ENCODE measurements at regions not wholly inside any gene's neighbourhood (a gene's known extent, or its start where the extent isn't known, plus 50 kb on each side); places are given as distances from the start of the nearest gene placed in this dataset.
A peak's percentile ranks its signal among the peaks of the same experiment; 100 is the strongest.

GRCh38 chr15:66982250-66982649 is 83.2 kb upstream of the SMAD3 start:
- Histone ChIP-seq H3T11ph (ENCODE audit: low read length) (no peak overlapping the region), H2BK15ac (ENCODE audit: low read depth, low read length) (no peak overlapping the region), H2BK120ac (ENCODE audit: low read depth, low read length, poor library complexity, severe bottlenecking) (no peak overlapping the region), H2AK5ac (ENCODE audit: insufficient read length, low read length) (no peak overlapping the region), H3K79me2 (ENCODE audit: insufficient read depth, low read length) (no peaks in the 10 kb centered on the region), H3K14ac (ENCODE audit: insufficient read depth, low read length) (no peak overlapping the region), H4K5ac (ENCODE audit: insufficient read length, low read depth, low read length) (no peak overlapping the region), H3K27ac (ENCODE audit: insufficient read length, low read depth, low read length) (no peak overlapping the region), H3K9me3 (ENCODE audit: control insufficient read depth, low read depth, low read length) (no peaks in the 10 kb centered on the region), H3K56ac (ENCODE audit: insufficient read length, low read depth, low read length) (no peak overlapping the region), H3K18ac (ENCODE audit: insufficient read length, low read depth, low read length) (no peak overlapping the region), H4K91ac (ENCODE audit: insufficient read length, low read depth, low read length) (no peak overlapping the region), H3K4me2 (ENCODE audit: insufficient read depth, insufficient read length, low read length) (no peak overlapping the region), H3K27me3 (ENCODE audit: insufficient read depth, low read length) (no peaks in the 10 kb centered on the region), H2BK5ac (ENCODE audit: insufficient read length, low read length) (no peak overlapping the region), H3K4me1 (ENCODE audit: insufficient read depth, low read length) (0 out of 2 replicates have a peak, but pooled peaks cover 3% of the 10 kb centered on the region), H3K79me1 (ENCODE audit: insufficient read depth, low read depth, low read length, poor library complexity, severe bottlenecking) (no peaks in the 10 kb centered on the region), H3K23ac (ENCODE audit: insufficient read length, low read depth, low read length) (no peak overlapping the region), H2BK20ac (ENCODE audit: low read depth, low read length, poor library complexity, severe bottlenecking) (no peak overlapping the region), H2AFZ (ENCODE audit: low read length) (no peak overlapping the region), H4K20me1 (ENCODE audit: control insufficient read depth, insufficient read depth, insufficient read length) (no peaks in the 10 kb centered on the region), H4K8ac (replicated peaks; ENCODE audit: insufficient read length, low read depth, low read length) (no peak overlapping the region), H3K4ac (ENCODE audit: low read depth, low read length) (no peak overlapping the region), H3K9ac (ENCODE audit: extremely low read depth, insufficient read length, low read length) (no peak overlapping the region), H2BK12ac (ENCODE audit: insufficient read length, low read depth, low read length) (no peak overlapping the region), H3K23me2 (ENCODE audit: insufficient read length, low read depth, low read length, poor library complexity, severe bottlenecking) (no peaks in the 10 kb centered on the region)
- H3K9me3 Mint-ChIP-seq: no peaks in the 10 kb centered on the region; a peak in 1 of 5 replicates
- no peak overlapping the region for H3K4me3 Mint-ChIP-seq
- no peak for TF ChIP-seq CTCF (conservative IDR thresholded peaks at IDR 0.05)
- peaks cover 9% of the 10 kb centered on the region for H3K27me3 Mint-ChIP-seq (ENCODE audit: low read depth)
- no peak for DNase-seq
- no peaks in the 10 kb centered on the region; a peak in 1 of 7 replicates for H3K36me3 Mint-ChIP-seq (ENCODE audit: insufficient read depth in 1 of 3, low read depth in 3 of 3)
- peak overlapping the region in 1 of 3 experiments; percentile 45; a peak in 1 of 7 replicates for H3K27ac Mint-ChIP-seq
- no CpG with 5 or more reads among the region's 4 CpGs for WGBS (ENCODE audit: extremely low coverage, insufficient read length, low lambda C conversion rate)
- peaks cover 2 to 5% of the 10 kb centered on the region in 2 experiments; a peak in 2 of 4 replicates for H3K4me1 Mint-ChIP-seq

All from H9 (cell line).